ENCODE measurements at regions not wholly inside any gene's neighbourhood (a gene's known extent, or its start where the extent isn't known, plus 50 kb on each side); places are given as distances from the start of the nearest gene placed in this dataset.

- no peak overlapping the region for H3K27ac ChIP-seq (ENCODE audit: low read depth, low read length)
- no peak overlapping the region for H3K4me3 ChIP-seq (ENCODE audit: low read length in 3 of 3)
- no peaks in the 10 kb centered on the region for H3K4me1 ChIP-seq (ENCODE audit: control insufficient read depth in 3 of 3, insufficient read depth in 3 of 3, low read length in 3 of 3)
- no peaks in the 10 kb centered on the region for H3K9me3 ChIP-seq (ENCODE audit: control insufficient read depth in 3 of 3, low read length in 3 of 3)
- no peaks in the 10 kb centered on the region for H3K36me3 ChIP-seq (ENCODE audit: control insufficient read depth in 3 of 3, insufficient read depth in 3 of 3, low read length in 3 of 3)
- H3K27me3 ChIP-seq (ENCODE audit: control insufficient read depth in 3 of 3, insufficient read depth in 3 of 3, low read length in 3 of 3) = no peaks in the 10 kb centered on the region
- H3K9ac ChIP-seq (ENCODE audit: low read depth in 1 of 3, low read length in 3 of 3) = no peak overlapping the region
These were observed 143.5 kb downstream of the NFKBIZ start for GRCh38 chr3:101992863-101993262.

GRCh38 chr3:101994386-101994785 lies 145.1 kb downstream of the NFKBIZ start:
- no peaks in the 10 kb centered on the region for H3K27me3 ChIP-seq (ENCODE audit: control insufficient read depth in 3 of 3, insufficient read depth in 3 of 3, low read length in 3 of 3)
- H3K36me3 ChIP-seq (ENCODE audit: control insufficient read depth in 3 of 3, insufficient read depth in 3 of 3, low read length in 3 of 3) = no peaks in the 10 kb centered on the region
- no peak overlapping the region for H3K27ac ChIP-seq (ENCODE audit: low read depth, low read length)
- no peaks in the 10 kb centered on the region for H3K9me3 ChIP-seq (ENCODE audit: control insufficient read depth in 3 of 3, low read length in 3 of 3)
- H3K9ac ChIP-seq (ENCODE audit: low read depth in 1 of 3, low read length in 3 of 3) = no peak overlapping the region
- no peak overlapping the region for H3K4me3 ChIP-seq (ENCODE audit: low read length in 3 of 3)
- H3K4me1 ChIP-seq (ENCODE audit: control insufficient read depth in 3 of 3, insufficient read depth in 3 of 3, low read length in 3 of 3) = no peaks in the 10 kb centered on the region

GRCh38 chr3:101995371-101996046 lies 146.2 kb downstream of the NFKBIZ start:
- Histone ChIP-seq H3K27ac (ENCODE audit: low read depth, low read length) (no peak overlapping the region), H3K36me3 (ENCODE audit: control insufficient read depth in 3 of 3, insufficient read depth in 3 of 3, low read length in 3 of 3) (no peaks in the 10 kb centered on the region), H3K4me3 (ENCODE audit: low read length in 3 of 3) (no peak overlapping the region), H3K9ac (ENCODE audit: low read depth in 1 of 3, low read length in 3 of 3) (no peak overlapping the region), H3K4me1 (ENCODE audit: control insufficient read depth in 3 of 3, insufficient read depth in 3 of 3, low read length in 3 of 3) (no peaks in the 10 kb centered on the region), H3K9me3 (ENCODE audit: control insufficient read depth in 3 of 3, low read length in 3 of 3) (no peaks in the 10 kb centered on the region), H3K27me3 (ENCODE audit: control insufficient read depth in 3 of 3, insufficient read depth in 3 of 3, low read length in 3 of 3) (no peaks in the 10 kb centered on the region)

GRCh38 chr3:101996832-101997231 lies 147.5 kb downstream of the NFKBIZ start:
- Histone ChIP-seq H3K4me3 (ENCODE audit: low read length in 3 of 3) (no peak overlapping the region), H3K27ac (ENCODE audit: low read depth, low read length) (no peak overlapping the region), H3K4me1 (ENCODE audit: control insufficient read depth in 3 of 3, insufficient read depth in 3 of 3, low read length in 3 of 3) (no peaks in the 10 kb centered on the region), H3K36me3 (ENCODE audit: control insufficient read depth in 3 of 3, insufficient read depth in 3 of 3, low read length in 3 of 3) (no peaks in the 10 kb centered on the region), H3K27me3 (ENCODE audit: control insufficient read depth in 3 of 3, insufficient read depth in 3 of 3, low read length in 3 of 3) (no peaks in the 10 kb centered on the region), H3K9ac (ENCODE audit: low read depth in 1 of 3, low read length in 3 of 3) (no peak overlapping the region), H3K9me3 (ENCODE audit: control insufficient read depth in 3 of 3, low read length in 3 of 3) (no peaks in the 10 kb centered on the region)

GRCh38 chr3:101998256-101998926 lies 149.1 kb downstream of the NFKBIZ start:
- no peak overlapping the region for H3K9ac ChIP-seq (ENCODE audit: low read depth in 1 of 3, low read length in 3 of 3)
- H3K4me3 ChIP-seq (ENCODE audit: low read length in 3 of 3) = no peak overlapping the region
- no peaks in the 10 kb centered on the region for H3K4me1 ChIP-seq (ENCODE audit: control insufficient read depth in 3 of 3, insufficient read depth in 3 of 3, low read length in 3 of 3)
- H3K36me3 ChIP-seq (ENCODE audit: control insufficient read depth in 3 of 3, insufficient read depth in 3 of 3, low read length in 3 of 3) = no peaks in the 10 kb centered on the region
- H3K27me3 ChIP-seq (ENCODE audit: control insufficient read depth in 3 of 3, insufficient read depth in 3 of 3, low read length in 3 of 3) = no peaks in the 10 kb centered on the region
- no peaks in the 10 kb centered on the region for H3K9me3 ChIP-seq (ENCODE audit: control insufficient read depth in 3 of 3, low read length in 3 of 3)
- no peak overlapping the region for H3K27ac ChIP-seq (ENCODE audit: low read depth, low read length)

GRCh38 chr3:101999177-101999779 lies 150.0 kb downstream of the NFKBIZ start:
- Histone ChIP-seq H3K27me3 (ENCODE audit: control insufficient read depth in 3 of 3, insufficient read depth in 3 of 3, low read length in 3 of 3) (no peaks in the 10 kb centered on the region), H3K27ac (ENCODE audit: low read depth, low read length) (no peak overlapping the region), H3K4me3 (ENCODE audit: low read length in 3 of 3) (no peak overlapping the region), H3K9me3 (ENCODE audit: control insufficient read depth in 3 of 3, low read length in 3 of 3) (no peaks in the 10 kb centered on the region), H3K4me1 (ENCODE audit: control insufficient read depth in 3 of 3, insufficient read depth in 3 of 3, low read length in 3 of 3) (no peaks in the 10 kb centered on the region), H3K36me3 (ENCODE audit: control insufficient read depth in 3 of 3, insufficient read depth in 3 of 3, low read length in 3 of 3) (no peaks in the 10 kb centered on the region), H3K9ac (ENCODE audit: low read depth in 1 of 3, low read length in 3 of 3) (no peak overlapping the region)

GRCh38 chr3:102000620-102001209 lies 151.4 kb downstream of the NFKBIZ start:
- Histone ChIP-seq H3K9me3 (ENCODE audit: control insufficient read depth in 3 of 3, low read length in 3 of 3) (no peaks in the 10 kb centered on the region), H3K27me3 (ENCODE audit: control insufficient read depth in 3 of 3, insufficient read depth in 3 of 3, low read length in 3 of 3) (no peaks in the 10 kb centered on the region), H3K9ac (ENCODE audit: low read depth in 1 of 3, low read length in 3 of 3) (no peak overlapping the region), H3K36me3 (ENCODE audit: control insufficient read depth in 3 of 3, insufficient read depth in 3 of 3, low read length in 3 of 3) (no peaks in the 10 kb centered on the region), H3K27ac (ENCODE audit: low read depth, low read length) (no peak overlapping the region), H3K4me1 (ENCODE audit: control insufficient read depth in 3 of 3, insufficient read depth in 3 of 3, low read length in 3 of 3) (no peaks in the 10 kb centered on the region), H3K4me3 (ENCODE audit: low read length in 3 of 3) (no peak overlapping the region)

GRCh38 chr3:102002056-102002455 lies 152.7 kb downstream of the NFKBIZ start:
- Histone ChIP-seq H3K4me1 (ENCODE audit: control insufficient read depth in 3 of 3, insufficient read depth in 3 of 3, low read length in 3 of 3) (no peaks in the 10 kb centered on the region), H3K27me3 (ENCODE audit: control insufficient read depth in 3 of 3, insufficient read depth in 3 of 3, low read length in 3 of 3) (no peaks in the 10 kb centered on the region), H3K36me3 (ENCODE audit: control insufficient read depth in 3 of 3, insufficient read depth in 3 of 3, low read length in 3 of 3) (no peaks in the 10 kb centered on the region), H3K9ac (ENCODE audit: low read depth in 1 of 3, low read length in 3 of 3) (no peak overlapping the region), H3K9me3 (ENCODE audit: control insufficient read depth in 3 of 3, low read length in 3 of 3) (no peaks in the 10 kb centered on the region), H3K27ac (ENCODE audit: low read depth, low read length) (no peak overlapping the region), H3K4me3 (ENCODE audit: low read length in 3 of 3) (no peak overlapping the region)

GRCh38 chr3:102004561-102004960 lies 155.2 kb downstream of the NFKBIZ start:
- Histone ChIP-seq H3K27me3 (ENCODE audit: control insufficient read depth in 3 of 3, insufficient read depth in 3 of 3, low read length in 3 of 3) (no peaks in the 10 kb centered on the region), H3K9ac (ENCODE audit: low read depth in 1 of 3, low read length in 3 of 3) (no peak overlapping the region), H3K36me3 (ENCODE audit: control insufficient read depth in 3 of 3, insufficient read depth in 3 of 3, low read length in 3 of 3) (no peaks in the 10 kb centered on the region), H3K27ac (ENCODE audit: low read depth, low read length) (no peak overlapping the region), H3K9me3 (ENCODE audit: control insufficient read depth in 3 of 3, low read length in 3 of 3) (no peaks in the 10 kb centered on the region), H3K4me1 (ENCODE audit: control insufficient read depth in 3 of 3, insufficient read depth in 3 of 3, low read length in 3 of 3) (no peaks in the 10 kb centered on the region), H3K4me3 (ENCODE audit: low read length in 3 of 3) (no peak overlapping the region)

GRCh38 chr3:102005551-102005950 lies 156.2 kb downstream of the NFKBIZ start:
- H3K27me3 ChIP-seq (ENCODE audit: control insufficient read depth in 3 of 3, insufficient read depth in 3 of 3, low read length in 3 of 3) = no peaks in the 10 kb centered on the region
- H3K9ac ChIP-seq (ENCODE audit: low read depth in 1 of 3, low read length in 3 of 3) = no peak overlapping the region
- H3K4me3 ChIP-seq (ENCODE audit: low read length in 3 of 3) = no peak overlapping the region
- H3K36me3 ChIP-seq (ENCODE audit: control insufficient read depth in 3 of 3, insufficient read depth in 3 of 3, low read length in 3 of 3) = no peaks in the 10 kb centered on the region
- no peak overlapping the region for H3K27ac ChIP-seq (ENCODE audit: low read depth, low read length)
- no peaks in the 10 kb centered on the region for H3K4me1 ChIP-seq (ENCODE audit: control insufficient read depth in 3 of 3, insufficient read depth in 3 of 3, low read length in 3 of 3)
- no peaks in the 10 kb centered on the region for H3K9me3 ChIP-seq (ENCODE audit: control insufficient read depth in 3 of 3, low read length in 3 of 3)
